ENCODE measurements at regions not wholly inside any gene's neighbourhood (a gene's known extent, or its start where the extent isn't known, plus 50 kb on each side); places are given as distances from the start of the nearest gene placed in this dataset.

DNA sequence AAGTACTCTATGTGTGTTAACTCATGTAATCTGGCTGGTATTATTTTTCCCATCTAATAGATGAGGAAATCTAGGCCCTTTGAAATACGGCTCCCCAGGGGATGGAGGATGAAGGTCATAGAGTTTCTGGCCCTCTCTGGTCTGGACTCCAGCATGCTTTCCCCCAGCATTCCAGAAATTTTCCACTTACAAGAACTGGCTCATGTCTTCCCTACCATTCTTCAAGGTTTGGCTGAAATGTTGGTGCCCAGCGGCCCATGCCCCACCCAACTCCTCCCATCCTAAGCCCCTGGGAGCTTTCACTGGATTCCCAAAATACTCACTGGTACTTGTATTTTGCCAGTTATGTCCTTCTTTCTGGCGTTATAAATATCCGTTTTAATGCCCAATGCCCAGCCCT, 237.5 kb upstream of the NLRP1 start:
- Mint-ChIP-seq H3K27ac (no peak overlapping the region), H3K4me3 (no peak overlapping the region), H3K9me3 (ENCODE audit: low read depth) (no peaks in the 10 kb centered on the region), H3K36me3 (no peaks in the 10 kb centered on the region), H3K27me3 (peaks cover 14% of the 10 kb centered on the region), H3K4me1 (ENCODE audit: low read depth) (peaks cover 1% of the 10 kb centered on the region)

DNA sequence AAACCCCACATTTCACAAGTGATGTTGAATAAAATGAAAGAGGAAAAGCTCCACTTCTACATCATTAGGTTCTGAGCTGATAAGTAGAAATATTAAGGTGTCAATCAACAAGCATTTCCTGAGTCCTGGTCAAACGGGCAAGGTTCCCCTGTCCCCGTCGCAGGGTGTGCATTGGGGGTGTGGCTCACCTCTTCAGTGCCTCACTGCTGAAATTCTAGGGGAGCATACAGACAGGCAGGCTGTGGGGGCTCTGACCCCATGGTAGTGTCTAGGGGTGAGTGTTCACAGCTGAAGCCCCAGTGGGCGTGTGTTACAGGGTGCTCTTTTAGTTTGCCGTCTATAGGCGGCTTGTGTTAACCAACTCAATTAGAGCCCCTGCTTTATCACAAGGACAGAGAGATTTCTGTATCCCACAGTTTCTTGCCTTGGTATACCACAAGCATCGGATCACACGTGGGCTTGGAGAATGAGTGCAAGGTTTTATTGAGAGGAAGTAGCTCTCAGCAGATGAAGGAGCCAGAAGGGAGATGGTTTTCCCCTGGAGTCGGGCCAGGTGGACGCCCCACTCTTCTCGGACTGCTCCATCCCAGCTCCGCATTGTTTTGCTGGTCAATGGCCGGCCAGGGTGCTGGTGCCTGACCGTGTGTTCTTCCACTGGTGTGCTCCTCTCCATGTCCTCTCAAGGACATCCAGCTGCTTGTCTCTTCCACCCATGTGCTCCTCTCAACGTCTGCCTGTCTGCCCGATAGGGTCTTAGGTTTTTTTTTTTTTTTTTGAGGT, 238.2 kb upstream of the NLRP1 start:
- H3K36me3 Mint-ChIP-seq: no peaks in the 10 kb centered on the region
- peaks cover 1% of the 10 kb centered on the region for H3K4me1 Mint-ChIP-seq (ENCODE audit: low read depth)
- peaks cover 15% of the 10 kb centered on the region for H3K27me3 Mint-ChIP-seq
- no peak overlapping the region for H3K27ac Mint-ChIP-seq
- no peak overlapping the region for H3K4me3 Mint-ChIP-seq
- peaks cover 3% of the 10 kb centered on the region for H3K9me3 Mint-ChIP-seq (ENCODE audit: low read depth)

DNA sequence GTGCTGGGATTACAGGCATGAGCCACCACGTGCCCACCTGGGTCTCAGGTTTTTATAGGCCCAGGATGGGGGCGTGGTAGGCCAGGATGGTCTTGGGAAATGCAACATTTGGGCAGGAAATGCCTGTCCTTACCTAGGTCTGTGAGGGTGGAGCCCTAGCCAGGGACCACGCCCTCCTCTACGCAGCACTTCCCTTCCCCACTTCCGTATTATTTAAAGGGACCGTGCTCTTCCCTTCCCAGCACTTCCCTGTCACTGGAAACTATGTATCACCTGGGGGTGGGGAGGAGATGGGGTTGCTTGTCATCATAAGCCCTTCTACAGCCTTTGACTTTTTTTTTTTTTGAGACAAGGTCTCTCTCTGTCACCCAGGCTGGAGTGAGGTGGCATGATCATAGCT, 238.9 kb upstream of the NLRP1 start:
- Mint-ChIP-seq H3K36me3 (no peaks in the 10 kb centered on the region), H3K27me3 (peaks cover 14% of the 10 kb centered on the region), H3K4me3 (no peak overlapping the region), H3K9me3 (ENCODE audit: low read depth) (peaks cover 4% of the 10 kb centered on the region), H3K27ac (no peak overlapping the region), H3K4me1 (ENCODE audit: low read depth) (peaks cover 1% of the 10 kb centered on the region)

DNA sequence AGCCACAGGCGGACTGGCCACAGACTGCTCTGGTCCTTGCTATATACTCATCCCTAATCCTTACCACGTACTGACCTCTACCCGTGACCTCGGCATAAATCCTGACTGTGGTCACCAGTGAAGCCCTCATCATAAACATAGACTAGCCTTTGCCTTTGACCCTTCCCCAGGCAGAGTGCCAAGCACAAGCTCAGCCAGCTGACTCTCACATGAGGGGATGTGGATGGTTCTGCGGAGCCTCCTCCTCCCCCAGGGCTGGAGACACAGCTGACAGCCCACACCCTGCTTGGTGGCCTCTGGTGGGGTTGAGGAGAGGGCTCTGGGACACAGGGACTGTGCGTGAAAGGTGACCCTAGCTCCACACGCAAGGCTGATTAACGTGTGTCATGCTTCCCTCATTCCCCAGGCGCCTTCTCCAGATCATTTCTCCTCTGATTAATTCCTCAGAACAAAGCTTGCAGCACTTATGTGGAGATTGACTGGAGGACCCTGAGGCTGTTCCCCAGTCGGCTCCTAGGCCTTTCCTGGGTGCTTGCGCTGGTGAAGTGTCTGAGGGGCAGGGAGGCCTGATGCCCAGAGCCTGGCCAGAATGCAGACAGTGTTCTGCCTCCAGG, 241.5 kb upstream of the NLRP1 start:
- H3K36me3 Mint-ChIP-seq: no peaks in the 10 kb centered on the region
- peaks cover 1% of the 10 kb centered on the region for H3K4me1 Mint-ChIP-seq (ENCODE audit: low read depth)
- H3K27ac Mint-ChIP-seq: no peak overlapping the region
- H3K4me3 Mint-ChIP-seq: no peak overlapping the region
- peaks cover 11% of the 10 kb centered on the region for H3K27me3 Mint-ChIP-seq
- peaks cover 4% of the 10 kb centered on the region for H3K9me3 Mint-ChIP-seq (ENCODE audit: low read depth)

DNA sequence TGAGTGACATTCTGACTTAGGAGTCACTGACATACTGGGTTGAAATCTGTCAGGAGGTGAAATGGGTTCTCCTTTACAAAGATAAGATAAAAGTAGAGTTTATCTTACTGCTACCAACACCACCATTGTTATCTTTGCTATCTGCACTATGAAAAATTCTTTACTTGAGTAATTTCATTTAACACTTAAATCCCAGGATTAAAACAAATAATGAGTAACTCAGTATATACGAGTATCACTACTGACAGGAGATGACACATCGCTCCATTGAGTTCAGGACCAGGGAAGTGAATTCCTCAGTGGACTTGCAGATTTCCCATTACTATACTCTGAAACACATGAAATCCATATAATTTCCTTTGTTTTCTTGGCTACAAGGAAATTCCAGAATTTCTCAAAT, 242.1 kb upstream of the NLRP1 start:
- Mint-ChIP-seq H3K4me3 (no peak overlapping the region), H3K9me3 (ENCODE audit: low read depth) (peaks cover 4% of the 10 kb centered on the region), H3K27ac (no peak overlapping the region), H3K4me1 (ENCODE audit: low read depth) (no peaks in the 10 kb centered on the region), H3K36me3 (no peaks in the 10 kb centered on the region), H3K27me3 (peaks cover 9% of the 10 kb centered on the region)

DNA sequence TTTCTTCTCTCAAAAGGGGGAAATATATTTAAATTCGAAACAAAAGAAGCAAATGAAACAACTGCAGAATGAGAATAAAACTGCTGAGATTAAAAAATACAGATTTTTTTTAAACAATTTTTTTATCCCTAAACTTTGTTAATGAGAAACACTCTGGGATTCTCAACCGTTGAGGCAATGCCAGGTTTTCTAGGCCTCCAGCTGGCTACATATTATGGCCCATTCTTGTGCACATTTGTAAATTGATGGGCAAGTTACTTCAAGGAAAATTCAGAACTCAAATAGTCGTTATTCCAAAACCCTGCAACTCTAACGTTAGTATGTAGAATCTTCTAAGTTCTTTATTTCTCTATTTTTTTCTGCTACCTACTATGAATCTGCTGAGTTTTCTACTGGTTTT, 239.3 kb upstream of the WSCD1 start:
- peaks cover 17% of the 10 kb centered on the region for H3K4me1 Mint-ChIP-seq (ENCODE audit: low read depth)
- H3K27ac Mint-ChIP-seq: no peak overlapping the region
- peaks cover 5% of the 10 kb centered on the region for H3K27me3 Mint-ChIP-seq
- no peak overlapping the region for H3K4me3 Mint-ChIP-seq
- H3K36me3 Mint-ChIP-seq: no peaks in the 10 kb centered on the region
- peaks cover 4% of the 10 kb centered on the region for H3K9me3 Mint-ChIP-seq (ENCODE audit: low read depth)

DNA sequence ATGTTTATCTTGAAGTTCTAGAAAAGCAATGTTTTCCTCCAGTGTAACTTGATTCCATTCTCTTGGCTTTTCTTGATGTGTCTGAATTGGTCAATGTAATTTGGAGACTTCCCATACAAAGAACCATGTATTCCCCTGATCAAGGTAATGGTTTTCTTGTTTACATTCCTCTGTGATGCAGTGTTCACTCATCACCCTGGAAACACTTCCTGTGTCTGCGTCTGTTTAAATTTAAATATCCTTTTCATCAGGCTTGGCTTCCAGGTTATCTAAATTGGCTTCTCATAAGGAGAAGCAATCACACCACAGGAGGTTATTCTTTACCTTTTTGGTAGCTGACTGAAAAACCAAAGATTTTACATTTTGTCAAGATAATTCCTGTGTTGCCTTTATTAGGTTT, 237.3 kb upstream of the WSCD1 start:
- H3K4me1 Mint-ChIP-seq (ENCODE audit: low read depth): peaks cover 17% of the 10 kb centered on the region
- H3K4me3 Mint-ChIP-seq: no peak overlapping the region
- H3K27ac Mint-ChIP-seq: no peak overlapping the region
- no peaks in the 10 kb centered on the region for H3K9me3 Mint-ChIP-seq (ENCODE audit: low read depth)
- H3K27me3 Mint-ChIP-seq: peaks cover 2% of the 10 kb centered on the region
- H3K36me3 Mint-ChIP-seq: no peaks in the 10 kb centered on the region

DNA sequence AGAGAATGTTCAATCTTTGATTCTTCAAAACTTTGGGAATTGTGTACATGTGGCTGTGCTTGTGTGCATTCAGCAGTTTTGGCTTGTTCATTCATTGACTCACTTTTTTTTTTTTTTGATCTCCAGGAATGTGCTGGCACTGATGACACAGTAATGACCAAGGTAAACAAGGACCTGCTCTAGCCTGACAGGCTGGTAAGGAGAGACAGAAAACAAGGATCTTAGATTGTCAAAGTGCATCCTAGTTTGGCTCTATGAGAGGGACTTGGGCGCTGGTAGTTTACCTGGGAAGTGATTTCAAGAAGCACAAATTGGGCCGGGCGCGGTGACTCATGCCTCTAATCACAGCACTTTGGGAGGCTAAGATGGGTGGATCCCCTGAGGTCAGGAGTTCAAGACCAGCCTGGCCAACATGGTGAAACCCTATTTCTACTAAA, 233.1 kb upstream of the WSCD1 start:
- Mint-ChIP-seq H3K9me3 (ENCODE audit: low read depth) (no peaks in the 10 kb centered on the region), H3K4me1 (ENCODE audit: low read depth) (peaks cover 15% of the 10 kb centered on the region), H3K27me3 (no peaks in the 10 kb centered on the region), H3K4me3 (no peak overlapping the region), H3K36me3 (no peaks in the 10 kb centered on the region), H3K27ac (no peak overlapping the region)

DNA sequence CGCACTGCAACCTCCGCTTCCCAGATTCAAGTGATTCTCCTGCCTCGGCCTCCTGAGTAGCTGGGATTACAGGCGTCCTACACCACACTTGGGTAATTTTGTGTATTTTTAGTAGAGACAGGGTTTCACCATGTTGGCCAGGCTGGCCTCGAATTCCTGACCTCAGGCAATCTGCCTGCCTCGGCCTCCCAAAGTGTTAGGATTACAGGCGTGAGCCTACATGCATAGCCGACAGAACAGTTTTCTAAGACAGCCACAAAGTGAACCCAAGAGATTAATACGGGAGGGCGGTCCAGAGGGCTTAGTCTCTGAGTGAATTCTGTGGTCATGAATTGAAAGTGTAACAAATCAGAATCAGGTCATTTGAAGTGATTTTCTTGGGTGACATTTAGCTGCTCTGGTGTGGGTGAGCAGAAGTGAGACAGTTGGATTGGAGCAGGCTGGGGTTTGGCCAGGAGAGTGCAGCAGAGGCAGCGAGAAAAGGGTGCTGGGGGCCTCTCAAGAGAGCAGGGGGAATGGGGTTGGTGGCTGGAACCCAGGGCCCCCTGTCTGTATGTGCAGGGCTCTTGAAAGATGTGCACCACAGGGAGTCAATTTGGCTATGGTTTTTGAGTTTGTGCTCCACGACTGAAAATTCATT, 231.4 kb upstream of the WSCD1 start:
- no peak overlapping the region for H3K4me3 Mint-ChIP-seq
- no peaks in the 10 kb centered on the region for H3K36me3 Mint-ChIP-seq
- no peak overlapping the region for H3K27ac Mint-ChIP-seq
- no peaks in the 10 kb centered on the region for H3K9me3 Mint-ChIP-seq (ENCODE audit: low read depth)
- H3K27me3 Mint-ChIP-seq: no peaks in the 10 kb centered on the region
- H3K4me1 Mint-ChIP-seq (ENCODE audit: low read depth): peaks cover 8% of the 10 kb centered on the region

DNA sequence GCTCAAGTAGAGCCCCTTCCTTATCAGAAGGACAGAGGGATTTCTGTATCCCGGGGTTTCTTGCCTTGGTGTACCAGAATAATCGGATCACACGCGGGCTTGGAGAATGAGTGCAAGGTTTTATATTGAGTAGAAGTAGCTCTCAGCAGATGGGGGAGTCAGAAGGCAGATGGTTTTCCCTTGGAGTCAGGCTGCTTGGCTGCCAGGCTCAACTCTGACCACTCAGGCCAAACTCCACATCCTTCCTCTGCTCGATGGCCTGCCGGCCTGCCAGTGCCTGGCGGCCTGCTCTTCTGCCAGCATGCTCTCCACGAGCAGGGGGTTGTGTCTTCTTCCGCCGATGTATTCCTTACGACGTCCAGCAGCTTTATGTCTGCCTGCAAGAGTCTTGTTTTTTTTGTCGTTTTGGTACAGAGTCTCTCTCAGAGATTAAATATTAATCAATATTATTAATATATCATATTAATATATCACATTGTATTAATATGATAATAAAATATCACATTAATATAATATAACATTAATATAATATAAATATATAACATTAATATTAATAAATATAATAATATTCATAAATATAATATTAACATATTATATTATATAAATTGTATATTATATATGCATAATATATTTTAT, 229.2 kb upstream of the WSCD1 start:
- no peaks in the 10 kb centered on the region for H3K27me3 Mint-ChIP-seq
- no peak overlapping the region for H3K27ac Mint-ChIP-seq
- no peaks in the 10 kb centered on the region for H3K4me1 Mint-ChIP-seq (ENCODE audit: low read depth)
- no peaks in the 10 kb centered on the region for H3K36me3 Mint-ChIP-seq
- no peaks in the 10 kb centered on the region for H3K9me3 Mint-ChIP-seq (ENCODE audit: low read depth)
- no peak overlapping the region for H3K4me3 Mint-ChIP-seq

DNA sequence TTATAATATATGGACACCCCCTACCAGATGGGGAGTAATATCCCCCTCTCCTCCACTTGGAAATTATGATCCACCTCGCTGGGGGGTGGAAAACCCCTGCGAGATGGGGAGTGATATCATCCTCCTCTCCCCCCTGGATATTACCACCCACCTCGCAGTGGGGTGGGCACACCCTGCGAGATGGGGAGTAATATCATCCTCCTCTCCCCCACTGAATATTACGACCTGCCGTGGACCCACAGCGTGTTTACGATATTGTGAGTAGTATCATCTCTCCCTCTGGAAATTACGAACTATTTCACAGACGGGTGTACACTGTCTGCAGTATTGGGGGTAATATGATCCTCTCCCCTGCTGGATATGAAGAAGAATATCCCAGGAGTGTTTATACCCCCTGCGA, 228.3 kb upstream of the WSCD1 start:
- H3K4me1 Mint-ChIP-seq (ENCODE audit: low read depth): no peaks in the 10 kb centered on the region
- H3K9me3 Mint-ChIP-seq (ENCODE audit: low read depth): no peaks in the 10 kb centered on the region

DNA sequence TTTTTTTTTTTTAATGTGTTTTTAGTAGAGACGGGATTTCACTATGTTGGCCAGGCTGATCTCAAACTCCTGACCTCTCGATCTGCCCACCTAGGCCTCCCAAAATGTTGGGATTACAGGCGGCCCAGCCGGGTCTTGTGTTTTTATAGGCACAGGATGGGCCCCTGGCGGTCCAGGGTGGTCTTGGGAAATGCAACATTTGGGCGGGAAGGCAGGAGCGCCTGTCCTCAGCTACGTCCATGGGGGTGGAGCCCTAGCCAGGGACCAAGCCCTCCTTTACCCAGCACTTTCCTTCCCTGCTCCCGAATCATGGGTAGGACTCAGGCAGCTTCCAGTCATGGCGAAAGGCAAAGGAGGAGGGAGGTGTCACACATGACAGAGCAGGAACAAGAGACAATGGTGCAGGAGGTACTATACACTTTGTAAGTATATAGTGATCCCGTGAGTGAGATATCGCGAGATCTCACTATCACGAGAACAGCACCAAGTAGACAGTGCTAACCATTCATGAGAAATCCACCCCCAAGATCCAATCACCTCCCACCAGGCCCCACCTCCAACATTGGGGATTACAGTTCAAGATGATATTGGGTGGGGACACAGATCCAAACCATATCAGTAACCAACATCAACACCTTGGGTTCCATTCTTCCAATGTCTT, 226.7 kb upstream of the WSCD1 start:
- Mint-ChIP-seq H3K9me3 (ENCODE audit: low read depth) (no peaks in the 10 kb centered on the region), H3K4me3 (no peak overlapping the region), H3K36me3 (no peaks in the 10 kb centered on the region), H3K27me3 (peaks cover 3% of the 10 kb centered on the region), H3K4me1 (ENCODE audit: low read depth) (no peaks in the 10 kb centered on the region), H3K27ac (no peak overlapping the region)

More for the DNA sequence above, 228.3 kb upstream of the WSCD1 start:
- peaks cover 2% of the 10 kb centered on the region for H3K27me3 Mint-ChIP-seq
- no peak overlapping the region for H3K4me3 Mint-ChIP-seq
- no peaks in the 10 kb centered on the region for H3K36me3 Mint-ChIP-seq
- H3K27ac Mint-ChIP-seq: no peak overlapping the region

DNA sequence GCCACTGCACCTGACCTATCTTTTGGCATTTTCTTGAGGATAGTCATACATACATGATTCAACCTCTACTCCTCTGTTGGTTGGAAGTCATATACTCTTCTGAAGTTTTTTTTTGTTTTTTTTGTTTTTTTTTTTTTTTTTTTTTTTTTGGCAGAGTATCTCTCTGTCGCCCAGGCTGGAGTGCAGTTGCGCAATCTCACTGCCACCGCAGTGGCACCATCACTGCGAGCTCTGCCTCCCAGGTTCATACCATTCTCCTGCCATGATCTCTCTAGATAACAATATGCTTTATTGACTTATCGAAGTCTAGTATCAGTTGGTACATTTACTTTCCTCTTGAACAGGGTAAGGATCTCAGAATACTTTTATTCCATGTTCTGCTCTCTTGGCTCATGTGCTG, 224.2 kb upstream of the WSCD1 start:
- Mint-ChIP-seq H3K27ac (no peak overlapping the region), H3K36me3 (no peaks in the 10 kb centered on the region), H3K27me3 (peaks cover 5% of the 10 kb centered on the region), H3K4me3 (no peak overlapping the region), H3K9me3 (ENCODE audit: low read depth) (no peaks in the 10 kb centered on the region), H3K4me1 (ENCODE audit: low read depth) (no peaks in the 10 kb centered on the region)

DNA sequence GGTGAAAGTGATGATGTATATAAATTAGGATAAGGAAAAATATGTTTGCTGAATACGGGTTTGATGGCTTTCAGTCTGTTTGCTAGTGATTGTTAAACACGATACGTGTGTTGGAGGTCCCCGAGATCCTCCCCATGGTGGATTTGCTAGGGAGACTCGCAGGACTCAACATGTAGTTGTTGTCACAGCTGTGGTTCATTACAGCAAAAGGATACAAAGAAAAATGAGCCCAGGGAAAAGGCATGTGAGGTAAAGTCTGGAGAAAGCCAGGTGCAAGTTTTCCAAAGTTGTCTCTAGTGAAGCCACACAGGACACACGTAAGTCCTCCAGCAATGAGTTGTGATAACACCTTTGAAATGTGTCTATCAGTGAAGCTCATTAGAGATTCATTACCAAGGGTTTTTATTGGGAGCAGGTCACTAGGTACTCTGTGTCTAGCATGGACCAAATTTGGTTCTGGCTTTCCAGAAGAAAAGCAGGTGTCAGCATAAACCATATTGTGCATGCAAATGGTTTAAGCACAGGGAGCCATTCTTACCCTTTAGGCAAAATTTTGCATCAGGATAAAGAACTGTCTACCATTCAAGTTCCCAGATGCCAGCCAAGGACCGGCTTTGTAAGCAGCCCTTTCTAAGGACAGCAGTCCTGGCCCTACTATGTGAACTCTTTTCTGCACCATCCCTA, 215.2 kb upstream of the WSCD1 start:
- Mint-ChIP-seq H3K9me3 (ENCODE audit: low read depth) (no peaks in the 10 kb centered on the region), H3K4me1 (ENCODE audit: low read depth) (no peaks in the 10 kb centered on the region), H3K36me3 (no peaks in the 10 kb centered on the region), H3K4me3 (no peak overlapping the region), H3K27me3 (peaks cover 3% of the 10 kb centered on the region), H3K27ac (no peak overlapping the region)

Data from activated naive CD8-positive, alpha-beta T cell (primary cell).